ENCODE measurements at regions not wholly inside any gene's neighbourhood (a gene's known extent, or its start where the extent isn't known, plus 50 kb on each side); places are given as distances from the start of the nearest gene placed in this dataset.

GRCh38 chr2:136522724-136523123 lies 242.6 kb upstream of the THSD7B start:
- ChIA-PET POLR2A (no interaction called here), CTCF (interaction anchor here (0.6 kb wide), 1 partner anchor 41 kb away, joined by 4 read pairs; no protein-coding TSS in a partner anchor)
- no peaks in the 10 kb centered on the region for H3K4me1 ChIP-seq (ENCODE audit: control insufficient read depth, insufficient read depth, low read length)
- H3K36me3 ChIP-seq (ENCODE audit: control insufficient read depth in 2 of 2, insufficient read depth in 1 of 2, low read length in 2 of 2): no peaks in the 10 kb centered on the region
- H3K27ac ChIP-seq (ENCODE audit: extremely low read depth, low read depth, low read length): no peak overlapping the region
- H3K9me3 ChIP-seq (ENCODE audit: control insufficient read depth, insufficient read depth, low read depth, low read length): no peaks in the 10 kb centered on the region
- no peak for TF ChIP-seq ZNF654 (tag by site-specific recombination; IDR thresholded peaks at IDR 0.05; ENCODE audit: low read depth)
- TF ChIP-seq ZIC2 (tag by site-specific recombination; IDR thresholded peaks at IDR 0.05): no peak
- no peak for TF ChIP-seq ZNF211 (tag by site-specific recombination; IDR thresholded peaks at IDR 0.05; ENCODE audit: low read depth)
- no peak for TF ChIP-seq ZNF48 (tag by site-specific recombination; IDR thresholded peaks at IDR 0.05)
- TF ChIP-seq GLI2 (tag by site-specific recombination; IDR thresholded peaks at IDR 0.05; ENCODE audit: borderline replicate concordance, low read depth): no peak
- TF ChIP-seq ZNF37A (tag by site-specific recombination; IDR thresholded peaks at IDR 0.05): no peak
- no peak for TF ChIP-seq GFI1B (tag by site-specific recombination; IDR thresholded peaks at IDR 0.05)
- TF ChIP-seq ZNF302 (tag by site-specific recombination; IDR thresholded peaks at IDR 0.05; ENCODE audit: low read depth): no peak
- no peak for TF ChIP-seq GLI4 (tag by site-specific recombination; IDR thresholded peaks at IDR 0.05)
- TF ChIP-seq ZNF155 (tag by site-specific recombination; IDR thresholded peaks at IDR 0.05): no peak
- no peak for TF ChIP-seq SP7 (tag by site-specific recombination; IDR thresholded peaks at IDR 0.05)
- TF ChIP-seq, protein P1, sequence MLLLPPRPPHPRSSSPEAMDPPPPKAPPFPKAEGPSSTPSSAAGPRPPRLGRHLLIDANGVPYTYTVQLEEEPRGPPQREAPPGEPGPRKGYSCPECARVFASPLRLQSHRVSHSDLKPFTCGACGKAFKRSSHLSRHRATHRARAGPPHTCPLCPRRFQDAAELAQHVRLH (tag by site-specific recombination; IDR thresholded peaks at IDR 0.05): no peak
- TF ChIP-seq YY2 (tag by site-specific recombination; IDR thresholded peaks at IDR 0.05): no peak
- no peak for TF ChIP-seq ZNF670 (tag by site-specific recombination; IDR thresholded peaks at IDR 0.05; ENCODE audit: low read depth)
- no peak for TF ChIP-seq ZNF548 (tag by site-specific recombination; IDR thresholded peaks at IDR 0.05)
- no peak for TF ChIP-seq ZNF239 (tag by site-specific recombination; IDR thresholded peaks at IDR 0.05)
- TF ChIP-seq HIC1 (tag by site-specific recombination; IDR thresholded peaks at IDR 0.05): no peak
- TF ChIP-seq ZNF416 (tag by site-specific recombination; IDR thresholded peaks at IDR 0.05): no peak
- no peak for TF ChIP-seq ZNF514 (tag by site-specific recombination; IDR thresholded peaks at IDR 0.05)
- no peak overlapping the region for H3K4me3 ChIP-seq (ENCODE audit: low read depth, low read length)

GRCh38 chr2:136517716-136518115 lies 247.6 kb upstream of the THSD7B start:
- Histone ChIP-seq H3K27ac (ENCODE audit: extremely low read depth, low read depth, low read length) (no peak overlapping the region), H3K36me3 (ENCODE audit: control insufficient read depth in 2 of 2, insufficient read depth in 1 of 2, low read length in 2 of 2) (no peaks in the 10 kb centered on the region), H3K4me3 (ENCODE audit: low read depth, low read length) (no peak overlapping the region), H3K9me3 (ENCODE audit: control insufficient read depth, insufficient read depth, low read depth, low read length) (no peaks in the 10 kb centered on the region), H3K4me1 (ENCODE audit: control insufficient read depth, insufficient read depth, low read length) (no peaks in the 10 kb centered on the region)
- no peak for TF ChIP-seq ZNF830 (tag by site-specific recombination; IDR thresholded peaks at IDR 0.05; ENCODE audit: low read depth)
- no peak for TF ChIP-seq KLF16 (tag by site-specific recombination; IDR thresholded peaks at IDR 0.05)
- no peak for TF ChIP-seq FEZF1 (tag by site-specific recombination; IDR thresholded peaks at IDR 0.05)
- no peak for TF ChIP-seq REPIN1 (tag by site-specific recombination; IDR thresholded peaks at IDR 0.05; ENCODE audit: low read depth)
- no peak for TF ChIP-seq ZFHX2 (tag by site-specific recombination; conservative IDR thresholded peaks at IDR 0.05)
- TF ChIP-seq ZNF48 (tag by site-specific recombination; IDR thresholded peaks at IDR 0.05): no peak
- TF ChIP-seq ZNF140 (tag by site-specific recombination; IDR thresholded peaks at IDR 0.05): no peak
- no peak for TF ChIP-seq MZF1 (tag by site-specific recombination; IDR thresholded peaks at IDR 0.05; ENCODE audit: borderline replicate concordance)
- CTCF ChIA-PET: no interaction called here
- POLR2A ChIA-PET: no interaction called here
